ENCODE measurements at regions not wholly inside any gene's neighbourhood (a gene's known extent, or its start where the extent isn't known, plus 50 kb on each side); places are given as distances from the start of the nearest gene placed in this dataset.
"Not testable (repeated sequence)": the region's sequence is repeated elsewhere in the genome, so short reads cannot be mapped to it uniquely, and the experiment has no call there.

- TF ChIP-seq EZH2phosphoT487 (IDR thresholded peaks at IDR 0.05; ENCODE audit: unreplicated experiment): no peak
- no peak for TF ChIP-seq ZNF114 (CRISPR knock-in tag; IDR thresholded peaks at IDR 0.05)
- H3K9me3 Mint-ChIP-seq: peaks cover 21% of the 10 kb centered on the region
- no peak for ATAC-seq
These were observed 168.5 kb downstream of the UTP18 start for GRCh38 chr17:51428668-51429495.

GRCh38 chr17:51429938-51430337 lies 169.6 kb downstream of the UTP18 start:
- H3K4me1 Mint-ChIP-seq; DNase-seq (ENCODE audit: low spot score); H3K4me3 Mint-ChIP-seq; H3K79me2 ChIP-seq (replicated peaks; ENCODE audit: insufficient read depth); H3K4me3 ChIP-seq; H3K27me3 Mint-ChIP-seq (ENCODE audit: insufficient read depth, low read depth, poor library complexity); H3K36me3 ChIP-seq (ENCODE audit: insufficient read depth); H3K27ac Mint-ChIP-seq; H3K9me2 ChIP-seq (ENCODE audit: insufficient read depth); H2AFZ ChIP-seq; H3K27me3 ChIP-seq (ENCODE audit: insufficient read depth); H3K27ac ChIP-seq (ENCODE audit: low read depth); H4K20me1 ChIP-seq (replicated peaks; ENCODE audit: insufficient read depth); H3K4me1 ChIP-seq (ENCODE audit: insufficient read depth); H3K4me2 ChIP-seq; ATAC-seq; H3K36me3 Mint-ChIP-seq (ENCODE audit: low read depth); H3F3A ChIP-seq (replicated peaks; ENCODE audit: low read depth): not testable (repeated sequence)
- peaks cover 21% of the 10 kb centered on the region for H3K9me3 Mint-ChIP-seq

More at GRCh38 chr17:51428668-51429495, 168.5 kb downstream of the UTP18 start:
- H2AFZ ChIP-seq: no peak overlapping the region
- H3K79me2 ChIP-seq (replicated peaks; ENCODE audit: insufficient read depth): no peaks in the 10 kb centered on the region
- no peaks in the 10 kb centered on the region for H3K4me1 ChIP-seq (ENCODE audit: insufficient read depth)
- no peaks in the 10 kb centered on the region for H3K36me3 ChIP-seq (ENCODE audit: insufficient read depth)
- no peaks in the 10 kb centered on the region for H3K27me3 ChIP-seq (ENCODE audit: insufficient read depth)
- 0 out of 3 replicates have a peak, but pooled peaks cover 4% of the 10 kb centered on the region for H3K36me3 Mint-ChIP-seq (ENCODE audit: low read depth)
- no peak overlapping the region for H3K4me3 Mint-ChIP-seq
- no peak overlapping the region for H3K27ac ChIP-seq (ENCODE audit: low read depth)
- peaks cover 5% of the 10 kb centered on the region; the same call in 2 of the 3 replicates for H3K4me1 Mint-ChIP-seq
- H3K27me3 Mint-ChIP-seq (ENCODE audit: insufficient read depth, low read depth, poor library complexity): no peaks in the 10 kb centered on the region
- no peak for DNase-seq (ENCODE audit: low spot score)
- no peaks in the 10 kb centered on the region for H3K9me2 ChIP-seq (ENCODE audit: insufficient read depth)
- no peak overlapping the region for H3K4me3 ChIP-seq
- H3K27ac Mint-ChIP-seq: no peak overlapping the region
- H3F3A ChIP-seq (replicated peaks; ENCODE audit: low read depth): no peaks in the 10 kb centered on the region
- H4K20me1 ChIP-seq (replicated peaks; ENCODE audit: insufficient read depth): no peaks in the 10 kb centered on the region
- H3K4me2 ChIP-seq: no peak overlapping the region

GRCh38 chr17:51430591-51430990 lies 170.2 kb downstream of the UTP18 start:
- no peak for DNase-seq (ENCODE audit: low spot score)
- H3K27me3 Mint-ChIP-seq (ENCODE audit: insufficient read depth, low read depth, poor library complexity): no peaks in the 10 kb centered on the region
- ATAC-seq: no peak
- TF ChIP-seq REST (IDR thresholded peaks at IDR 0.05; ENCODE audit: unreplicated experiment): no peak
- TF ChIP-seq CTCF (conservative IDR thresholded peaks at IDR 0.05; ENCODE audit: low read depth in 2 of 2): no peak
- no peak for TF ChIP-seq EZH2 (IDR thresholded peaks at IDR 0.05; ENCODE audit: low read depth, unreplicated experiment)
- TF ChIP-seq JUNB (IDR thresholded peaks at IDR 0.05; ENCODE audit: unreplicated experiment): no peak

More at GRCh38 chr17:51430591-51430990, 170.2 kb downstream of the UTP18 start:
- H3K4me3 ChIP-seq: no peak overlapping the region
- Mint-ChIP-seq H3K36me3 (ENCODE audit: low read depth) (0 out of 3 replicates have a peak, but pooled peaks cover 4% of the 10 kb centered on the region), H3K27ac (no peak overlapping the region), H3K9me3 (peaks cover 21% of the 10 kb centered on the region), H3K4me1 (peaks cover 11% of the 10 kb centered on the region), H3K4me3 (no peak overlapping the region)
- no peaks in the 10 kb centered on the region for H4K20me1 ChIP-seq (replicated peaks; ENCODE audit: insufficient read depth)
- H3K27me3 ChIP-seq (ENCODE audit: insufficient read depth): no peaks in the 10 kb centered on the region
- H3F3A ChIP-seq (replicated peaks; ENCODE audit: low read depth): no peaks in the 10 kb centered on the region
- no peak overlapping the region for H2AFZ ChIP-seq
- H3K27ac ChIP-seq (ENCODE audit: low read depth): no peak overlapping the region
- no peaks in the 10 kb centered on the region for H3K79me2 ChIP-seq (replicated peaks; ENCODE audit: insufficient read depth)
- H3K4me1 ChIP-seq (ENCODE audit: insufficient read depth): peaks cover 4% of the 10 kb centered on the region; the same call in 1 of the 2 replicates
- H3K4me2 ChIP-seq: no peak overlapping the region
- H3K9me2 ChIP-seq (ENCODE audit: insufficient read depth): no peaks in the 10 kb centered on the region
- no peaks in the 10 kb centered on the region for H3K36me3 ChIP-seq (ENCODE audit: insufficient read depth)
